GM23338 (cell line): ENCODE measurements at regions not wholly inside any gene's neighbourhood (a gene's known extent, or its start where the extent isn't known, plus 50 kb on each side); places are given as distances from the start of the nearest gene placed in this dataset.

Experiments
- ATAC-seq: fragments of 200-7000 bp; cut with Tn5 transposase; 3 replicates; pipeline ENCODE4 v1.9.1; 2020
- DNase-seq: peaks from one replicate; pipeline ENCODE4 v3.0.0-alpha.2; 2015; ENCODE audit warnings: low spot score
- H2AFZ ChIP-seq: fragments of 200-600 bp; sonication (generic); 2 replicates; pipeline ENCODE4 v1.8.0; 2016; ENCODE audit warnings: antibody characterized with exemption, mild to moderate bottlenecking, moderate library complexity
- H3F3A ChIP-seq: fragments of 200-600 bp; sonication (generic); replicated peaks from 2 replicates; pipeline ENCODE4 v1.8.0; 2017; ENCODE audit warnings: antibody characterized with exemption, mixed run types, low read depth
- H3K27ac ChIP-seq: fragments of 200-600 bp; sonication (generic); 2 replicates; pipeline ENCODE4 v1.6.1; 2016; ENCODE audit warnings: low read depth
- H3K27me3 ChIP-seq: fragments of 200-600 bp; sonication (generic); 2 replicates; pipeline ENCODE4 v1.8.0; 2016; ENCODE audit warnings: mild to moderate bottlenecking, mixed run types, moderate library complexity; ENCODE audit not compliant: insufficient read depth
- H3K36me3 ChIP-seq: fragments of 200-600 bp; sonication (generic); 2 replicates; pipeline ENCODE4 v1.8.0; 2016; ENCODE audit warnings: mild to moderate bottlenecking; ENCODE audit not compliant: insufficient read depth
- H3K4me1 ChIP-seq: fragments of 200-600 bp; sonication (generic); 2 replicates; pipeline ENCODE4 v1.8.0; 2016; ENCODE audit warnings: mild to moderate bottlenecking, moderate library complexity; ENCODE audit not compliant: insufficient read depth
- H3K4me2 ChIP-seq: fragments of 200-600 bp; sonication (generic); 2 replicates; pipeline ENCODE4 v1.7.1; 2017; ENCODE audit warnings: mixed run types
- H3K4me3 ChIP-seq: fragments of 200-600 bp; sonication (generic); 2 replicates; pipeline ENCODE4 v1.6.1; 2016; ENCODE audit warnings: mixed run types
- H3K79me2 ChIP-seq: fragments of 200-600 bp; sonication (generic); replicated peaks from 2 replicates; pipeline ENCODE4 v1.8.0; 2017; ENCODE audit warnings: mild to moderate bottlenecking; ENCODE audit not compliant: insufficient read depth
- H3K9me2 ChIP-seq: fragments of 200-600 bp; sonication (generic); 2 replicates; pipeline ENCODE4 v1.8.0; 2017; ENCODE audit not compliant: insufficient read depth
- H4K20me1 ChIP-seq: fragments of 200-600 bp; sonication (generic); replicated peaks from 2 replicates; pipeline ENCODE4 v1.8.0; 2017; ENCODE audit warnings: mild to moderate bottlenecking; ENCODE audit not compliant: insufficient read depth
- H3K27ac Mint-ChIP-seq: 2 replicates; pipeline ENCODE4 v1.8.0; 2020; ENCODE audit warnings: inconsistent platforms, mild to moderate bottlenecking, moderate library complexity, mixed read lengths
- H3K27me3 Mint-ChIP-seq: 3 replicates; pipeline ENCODE4 v1.8.0; 2022; ENCODE audit warnings: low read depth, mild to moderate bottlenecking, moderate library complexity, mixed read lengths, inconsistent platforms; ENCODE audit not compliant: insufficient read depth, poor library complexity
- H3K36me3 Mint-ChIP-seq: 3 replicates; pipeline ENCODE4 v1.8.0; 2021; ENCODE audit warnings: low read depth, mild to moderate bottlenecking, inconsistent platforms, moderate library complexity, mixed read lengths
- H3K4me1 Mint-ChIP-seq: 3 replicates; pipeline ENCODE4 v1.8.0; 2020; ENCODE audit warnings: mild to moderate bottlenecking, inconsistent platforms, mixed read lengths
- H3K4me3 Mint-ChIP-seq: 3 replicates; pipeline ENCODE4 v1.8.0; 2021; ENCODE audit warnings: moderate library complexity, mild to moderate bottlenecking, inconsistent platforms, mixed read lengths
- H3K9me3 Mint-ChIP-seq: 3 replicates; pipeline ENCODE4 v1.8.0; 2020; ENCODE audit warnings: moderate library complexity, mild to moderate bottlenecking, inconsistent platforms, mixed read lengths
- EZH2 ChIP-seq: fragments of 200-600 bp; sonication (generic); IDR thresholded peaks from one replicate; pipeline ENCODE4 v1.8.0; 2017; ENCODE audit warnings: antibody characterized with exemption, mild to moderate bottlenecking, low read depth; ENCODE audit not compliant: unreplicated experiment
- EZH2phosphoT487 ChIP-seq: fragments of 200-600 bp; sonication (generic); IDR thresholded peaks from one replicate; pipeline ENCODE4 v1.8.1; 2018; ENCODE audit warnings: antibody characterized with exemption; ENCODE audit not compliant: unreplicated experiment
- JUNB ChIP-seq: IDR thresholded peaks from one replicate; pipeline ENCODE4 v1.6.1; 2016; ENCODE audit warnings: antibody characterized with exemption; ENCODE audit not compliant: unreplicated experiment
- STAT1 ChIP-seq: IDR thresholded peaks from one replicate; pipeline ENCODE4 v1.6.1; 2016; ENCODE audit warnings: antibody characterized with exemption; ENCODE audit not compliant: unreplicated experiment
- ZNF114 ChIP-seq: fragments of 250-450 bp; sonication (Bioruptor Pico); IDR thresholded peaks from 2 replicates; pipeline ENCODE4 v1.5.0; 2020; ENCODE audit warnings: mild to moderate bottlenecking, moderate library complexity
- ZNF331 ChIP-seq: fragments of 250-450 bp; sonication (Bioruptor Pico); IDR thresholded peaks from 2 replicates; pipeline ENCODE4 v1.5.0; 2020; ENCODE audit warnings: low read depth, mild to moderate bottlenecking, moderate library complexity
- ZNF462 ChIP-seq: fragments of 250-450 bp; sonication (Bioruptor Pico); IDR thresholded peaks from 2 replicates; pipeline ENCODE4 v1.5.0; 2020; ENCODE audit warnings: mild to moderate bottlenecking, moderate library complexity
- TF ChIP-seq, protein P1 (sequence below): IDR thresholded peaks from one replicate; pipeline ENCODE4 v1.6.1; 2018; ENCODE audit warnings: antibody characterized with exemption; ENCODE audit not compliant: unreplicated experiment
- TF ChIP-seq, protein P2 (sequence below), 2 experiments: fragments of 200-600 bp in 1 of 2; sonication (generic) in 1 of 2; conservative IDR thresholded peaks; 2 replicates each; pipeline versions ENCODE4 v1.5.1 to v1.6.1; 2016 to 2017; ENCODE audit warnings: antibody characterized with exemption in 2 of 2, low read depth in 2 of 2, mild to moderate bottlenecking in 2 of 2, moderate library complexity in 1 of 2
- TF ChIP-seq, protein P3 (sequence below): IDR thresholded peaks from 2 replicates; pipeline ENCODE4 v1.6.1; 2016; ENCODE audit warnings: antibody characterized with exemption

DNA sequence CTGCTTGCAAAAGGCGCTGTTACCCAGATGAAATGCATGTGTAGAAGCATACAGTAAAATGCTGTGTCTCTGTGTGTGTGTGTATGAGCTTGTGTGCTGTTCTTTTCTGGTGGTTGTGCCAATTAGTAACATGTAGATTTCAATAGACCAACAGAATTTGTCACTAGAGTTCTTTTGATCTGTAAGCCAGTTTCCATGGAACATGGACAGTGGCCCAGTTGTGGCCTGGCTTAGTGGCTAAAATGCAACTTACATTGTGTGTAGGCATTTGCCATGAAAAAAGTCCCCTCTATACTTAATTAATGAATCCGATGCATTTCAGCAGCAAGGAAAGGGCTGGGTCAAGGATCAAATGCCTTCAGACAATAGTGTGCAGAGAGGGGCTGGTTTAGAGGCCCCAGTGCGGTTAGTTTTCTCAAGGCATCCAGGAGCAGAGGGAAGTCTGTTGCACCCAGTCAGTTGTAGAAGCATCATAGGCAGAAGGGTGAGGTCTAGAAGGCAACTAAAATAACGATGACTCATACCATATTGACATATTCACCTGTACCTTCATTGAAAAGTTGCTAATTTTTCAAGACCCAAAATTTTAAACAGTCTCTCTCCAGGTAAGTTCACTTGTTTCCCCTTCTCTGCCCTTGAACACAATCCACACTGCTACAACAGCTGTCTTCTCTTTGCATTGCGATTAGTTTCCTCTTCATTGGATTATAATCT is 366.9 kb upstream of the SPRED2 start:
- Mint-ChIP-seq H3K4me1 (no peaks in the 10 kb centered on the region), H3K9me3 (no peaks in the 10 kb centered on the region; the same call in 2 of the 3 replicates), H3K27ac (no peak overlapping the region), H3K27me3 (peaks cover 3% of the 10 kb centered on the region), H3K36me3 (no peaks in the 10 kb centered on the region), H3K4me3 (no peak overlapping the region)
- Histone ChIP-seq H3K4me1 (no peaks in the 10 kb centered on the region), H3K36me3 (no peaks in the 10 kb centered on the region), H3F3A (no peaks in the 10 kb centered on the region), H2AFZ (no peak overlapping the region), H3K27ac (no peak overlapping the region), H3K27me3 (no peaks in the 10 kb centered on the region), H3K79me2 (no peaks in the 10 kb centered on the region), H3K4me3 (no peak overlapping the region), H4K20me1 (no peaks in the 10 kb centered on the region), H3K9me2 (no peaks in the 10 kb centered on the region), H3K4me2 (no peak overlapping the region)
- ATAC-seq = no peak
- TF ChIP-seq ZNF114 (CRISPR knock-in tag) (no peak), ZNF331 (CRISPR knock-in tag) (no peak), EZH2 (no peak), STAT1 (no peak), JUNB (no peak), EZH2phosphoT487 (no peak), ZNF462 (no peak)
- TF ChIP-seq, protein P1, sequence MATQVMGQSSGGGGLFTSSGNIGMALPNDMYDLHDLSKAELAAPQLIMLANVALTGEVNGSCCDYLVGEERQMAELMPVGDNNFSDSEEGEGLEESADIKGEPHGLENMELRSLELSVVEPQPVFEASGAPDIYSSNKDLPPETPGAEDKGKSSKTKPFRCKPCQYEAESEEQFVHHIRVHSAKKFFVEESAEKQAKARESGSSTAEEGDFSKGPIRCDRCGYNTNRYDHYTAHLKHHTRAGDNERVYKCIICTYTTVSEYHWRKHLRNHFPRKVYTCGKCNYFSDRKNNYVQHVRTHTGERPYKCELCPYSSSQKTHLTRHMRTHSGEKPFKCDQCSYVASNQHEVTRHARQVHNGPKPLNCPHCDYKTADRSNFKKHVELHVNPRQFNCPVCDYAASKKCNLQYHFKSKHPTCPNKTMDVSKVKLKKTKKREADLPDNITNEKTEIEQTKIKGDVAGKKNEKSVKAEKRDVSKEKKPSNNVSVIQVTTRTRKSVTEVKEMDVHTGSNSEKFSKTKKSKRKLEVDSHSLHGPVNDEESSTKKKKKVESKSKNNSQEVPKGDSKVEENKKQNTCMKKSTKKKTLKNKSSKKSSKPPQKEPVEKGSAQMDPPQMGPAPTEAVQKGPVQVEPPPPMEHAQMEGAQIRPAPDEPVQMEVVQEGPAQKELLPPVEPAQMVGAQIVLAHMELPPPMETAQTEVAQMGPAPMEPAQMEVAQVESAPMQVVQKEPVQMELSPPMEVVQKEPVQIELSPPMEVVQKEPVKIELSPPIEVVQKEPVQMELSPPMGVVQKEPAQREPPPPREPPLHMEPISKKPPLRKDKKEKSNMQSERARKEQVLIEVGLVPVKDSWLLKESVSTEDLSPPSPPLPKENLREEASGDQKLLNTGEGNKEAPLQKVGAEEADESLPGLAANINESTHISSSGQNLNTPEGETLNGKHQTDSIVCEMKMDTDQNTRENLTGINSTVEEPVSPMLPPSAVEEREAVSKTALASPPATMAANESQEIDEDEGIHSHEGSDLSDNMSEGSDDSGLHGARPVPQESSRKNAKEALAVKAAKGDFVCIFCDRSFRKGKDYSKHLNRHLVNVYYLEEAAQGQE = no peak
- TF ChIP-seq, protein P2, sequence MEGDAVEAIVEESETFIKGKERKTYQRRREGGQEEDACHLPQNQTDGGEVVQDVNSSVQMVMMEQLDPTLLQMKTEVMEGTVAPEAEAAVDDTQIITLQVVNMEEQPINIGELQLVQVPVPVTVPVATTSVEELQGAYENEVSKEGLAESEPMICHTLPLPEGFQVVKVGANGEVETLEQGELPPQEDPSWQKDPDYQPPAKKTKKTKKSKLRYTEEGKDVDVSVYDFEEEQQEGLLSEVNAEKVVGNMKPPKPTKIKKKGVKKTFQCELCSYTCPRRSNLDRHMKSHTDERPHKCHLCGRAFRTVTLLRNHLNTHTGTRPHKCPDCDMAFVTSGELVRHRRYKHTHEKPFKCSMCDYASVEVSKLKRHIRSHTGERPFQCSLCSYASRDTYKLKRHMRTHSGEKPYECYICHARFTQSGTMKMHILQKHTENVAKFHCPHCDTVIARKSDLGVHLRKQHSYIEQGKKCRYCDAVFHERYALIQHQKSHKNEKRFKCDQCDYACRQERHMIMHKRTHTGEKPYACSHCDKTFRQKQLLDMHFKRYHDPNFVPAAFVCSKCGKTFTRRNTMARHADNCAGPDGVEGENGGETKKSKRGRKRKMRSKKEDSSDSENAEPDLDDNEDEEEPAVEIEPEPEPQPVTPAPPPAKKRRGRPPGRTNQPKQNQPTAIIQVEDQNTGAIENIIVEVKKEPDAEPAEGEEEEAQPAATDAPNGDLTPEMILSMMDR (conservative IDR thresholded peaks at IDR 0.05; ENCODE audit: low read depth in 2 of 2) = no peak
- TF ChIP-seq, protein P3, sequence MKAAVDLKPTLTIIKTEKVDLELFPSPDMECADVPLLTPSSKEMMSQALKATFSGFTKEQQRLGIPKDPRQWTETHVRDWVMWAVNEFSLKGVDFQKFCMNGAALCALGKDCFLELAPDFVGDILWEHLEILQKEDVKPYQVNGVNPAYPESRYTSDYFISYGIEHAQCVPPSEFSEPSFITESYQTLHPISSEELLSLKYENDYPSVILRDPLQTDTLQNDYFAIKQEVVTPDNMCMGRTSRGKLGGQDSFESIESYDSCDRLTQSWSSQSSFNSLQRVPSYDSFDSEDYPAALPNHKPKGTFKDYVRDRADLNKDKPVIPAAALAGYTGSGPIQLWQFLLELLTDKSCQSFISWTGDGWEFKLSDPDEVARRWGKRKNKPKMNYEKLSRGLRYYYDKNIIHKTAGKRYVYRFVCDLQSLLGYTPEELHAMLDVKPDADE = no peak
- no peak for DNase-seq
